T-helper 2 cell (primary cell): ENCODE measurements at regions not wholly inside any gene's neighbourhood (a gene's known extent, or its start where the extent isn't known, plus 50 kb on each side); places are given as distances from the start of the nearest gene placed in this dataset.

ENCODE experiments used
- DNase-seq, 5 experiments: peaks; one replicate each; pipeline versions ENCODE4 v3.0.0 to v3.0.0-alpha.2; 2012 to 2022

- DNase-seq: peak in 1 of 5 experiments; percentile 20
These were observed 82.6 kb upstream of the CCDC91 start for GRCh38 chr12:28107679-28108078.

DNA sequence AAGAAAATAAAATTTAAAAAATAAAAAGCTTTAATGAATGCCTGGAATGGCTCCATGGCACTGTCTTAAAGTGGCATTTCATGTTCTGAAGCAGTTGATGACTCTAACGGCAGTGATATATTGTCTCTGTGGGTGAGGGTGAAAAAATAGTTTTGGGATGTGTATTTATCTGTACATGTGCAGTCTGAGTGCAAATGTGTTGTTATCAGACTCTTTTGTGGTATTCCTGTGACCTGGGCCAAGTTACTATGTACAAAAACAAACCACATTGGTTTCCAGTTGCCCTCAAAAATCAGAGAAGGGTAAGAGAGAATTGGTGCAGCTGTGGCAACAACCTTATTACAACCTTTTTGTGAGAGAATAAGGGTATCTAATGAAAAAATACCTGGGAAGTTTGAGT is 81.7 kb upstream of the CCDC91 start:
- peak in 2 of 5 experiments; percentile 18 to 81 for DNase-seq

- DNase-seq: no peak
These were observed 79.9 kb upstream of the CCDC91 start for GRCh38 chr12:28110329-28110728.

- DNase-seq: no peak
These were observed 75.8 kb upstream of the CCDC91 start for GRCh38 chr12:28114488-28114887.

- no peak for DNase-seq
These were observed 68.8 kb upstream of the CCDC91 start for GRCh38 chr12:28121433-28121832.

GRCh38 chr12:28121899-28122655 is 68.2 kb upstream of the CCDC91 start:
- DNase-seq: no peak

- DNase-seq: no peak
These were observed 67.5 kb upstream of the CCDC91 start for GRCh38 chr12:28122756-28123155.

- no peak for DNase-seq
These were observed 62.8 kb upstream of the CCDC91 start for GRCh38 chr12:28127455-28127854.

DNA sequence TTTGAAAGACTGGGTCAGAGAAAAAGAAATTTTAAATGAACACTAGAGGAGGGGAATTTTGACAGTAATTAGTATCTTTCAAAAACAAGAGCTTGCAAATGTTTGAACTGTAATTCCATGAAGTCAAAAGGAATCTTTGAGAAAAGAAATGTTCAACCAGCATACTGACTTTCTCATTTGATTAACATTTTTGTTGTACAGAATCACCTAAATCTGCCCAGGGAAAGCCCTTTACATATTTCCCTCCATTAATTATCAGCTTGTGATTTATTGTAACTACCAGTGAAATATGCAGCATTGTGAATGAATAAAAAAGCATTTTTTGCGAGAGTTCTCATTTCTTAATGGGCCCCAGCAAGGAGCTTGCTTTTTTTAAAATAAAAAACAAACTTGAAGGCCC is 61.2 kb upstream of the CCDC91 start:
- no peak for DNase-seq

GRCh38 chr12:28130234-28130624 is 60.0 kb upstream of the CCDC91 start:
- no peak for DNase-seq

DNA sequence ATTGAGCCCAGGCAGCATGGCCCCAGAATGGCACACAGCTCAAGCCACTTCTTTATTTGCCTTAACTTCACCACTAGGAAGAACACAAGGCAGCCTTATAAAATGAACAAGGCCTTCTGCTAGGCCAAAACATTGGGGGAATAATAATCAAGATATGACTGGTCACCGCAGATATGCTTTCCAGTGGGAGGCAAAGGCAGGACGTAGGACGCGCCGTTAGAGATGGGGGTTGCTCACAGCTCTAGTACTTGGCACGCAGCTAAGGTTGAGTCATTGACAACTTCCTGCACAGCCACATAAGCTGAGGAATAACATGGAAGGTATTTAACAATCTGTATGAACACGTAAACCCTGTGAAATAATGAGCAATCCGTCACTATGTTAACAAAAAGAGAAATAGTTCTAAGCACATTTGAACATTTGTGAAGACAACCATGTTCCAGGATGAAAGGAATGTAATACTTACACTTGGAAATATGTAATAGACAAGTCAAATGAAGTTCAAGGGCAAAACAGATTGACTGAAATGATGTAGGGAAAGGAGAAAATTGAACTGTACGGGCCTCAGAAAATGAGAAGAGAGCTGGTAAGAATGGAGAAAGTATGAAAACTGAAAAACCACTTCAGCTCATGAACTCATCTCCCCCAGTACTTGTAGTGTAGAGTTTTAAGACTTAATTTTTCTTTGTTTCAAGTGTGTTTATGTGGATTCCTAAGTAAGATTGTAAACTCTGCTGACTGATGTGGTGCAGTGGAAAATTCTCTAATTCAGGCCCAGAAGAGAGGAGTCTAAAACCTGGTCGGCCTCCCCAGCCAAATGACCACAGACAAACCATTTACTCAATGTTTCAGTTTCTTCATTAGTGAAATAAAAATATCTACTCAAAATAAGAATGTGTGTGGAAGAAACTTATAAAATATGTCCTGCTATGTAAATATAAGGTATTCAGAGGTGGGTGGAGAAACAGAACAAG is 59.3 kb upstream of the CCDC91 start:
- DNase-seq: no peak

DNA sequence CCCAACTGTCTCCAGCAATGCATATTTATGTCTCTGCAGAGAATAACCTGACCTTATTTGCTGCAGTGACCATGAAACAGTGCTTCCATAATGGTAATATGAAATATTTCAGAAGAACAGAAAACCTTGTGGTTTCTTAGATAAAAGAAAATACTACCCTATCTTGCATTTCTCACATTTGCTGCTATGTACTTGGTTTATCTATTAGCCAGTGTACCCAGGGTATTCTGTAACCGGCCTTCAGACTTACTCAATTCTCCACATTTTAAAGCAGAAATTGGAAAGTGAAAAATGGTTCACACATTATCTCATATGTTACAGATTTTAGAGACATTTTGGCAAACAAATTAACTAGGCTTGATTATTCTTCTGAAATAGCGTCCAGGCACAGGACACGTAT is 57.9 kb upstream of the CCDC91 start:
- no peak for DNase-seq

- DNase-seq: no peak
These were observed 54.3 kb upstream of the CCDC91 start for GRCh38 chr12:28135801-28136439.

- no peak for DNase-seq
These were observed 52.8 kb upstream of the CCDC91 start for GRCh38 chr12:28137414-28137813.

DNA sequence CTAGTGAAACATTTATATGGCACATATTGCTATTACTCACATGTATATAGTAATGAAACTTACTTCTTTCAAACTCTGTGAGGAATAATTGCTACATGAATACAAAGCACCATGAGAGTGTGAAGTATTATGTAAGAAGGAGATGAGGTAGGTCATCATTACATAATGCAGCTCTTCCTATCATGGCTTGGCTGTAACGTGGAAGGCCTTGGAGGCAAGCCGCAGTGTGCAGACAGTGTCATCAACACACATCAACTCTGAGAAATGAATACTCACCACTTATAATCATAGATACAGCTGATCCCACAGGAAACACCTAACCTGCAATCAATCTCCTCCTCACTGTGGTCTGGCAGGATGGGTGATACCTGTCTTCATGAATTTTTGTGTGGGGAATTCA is 49.9 kb upstream of the CCDC91 start:
- DNase-seq: no peak
